ENCODE measurements at regions not wholly inside any gene's neighbourhood (a gene's known extent, or its start where the extent isn't known, plus 50 kb on each side); places are given as distances from the start of the nearest gene placed in this dataset.

DNA sequence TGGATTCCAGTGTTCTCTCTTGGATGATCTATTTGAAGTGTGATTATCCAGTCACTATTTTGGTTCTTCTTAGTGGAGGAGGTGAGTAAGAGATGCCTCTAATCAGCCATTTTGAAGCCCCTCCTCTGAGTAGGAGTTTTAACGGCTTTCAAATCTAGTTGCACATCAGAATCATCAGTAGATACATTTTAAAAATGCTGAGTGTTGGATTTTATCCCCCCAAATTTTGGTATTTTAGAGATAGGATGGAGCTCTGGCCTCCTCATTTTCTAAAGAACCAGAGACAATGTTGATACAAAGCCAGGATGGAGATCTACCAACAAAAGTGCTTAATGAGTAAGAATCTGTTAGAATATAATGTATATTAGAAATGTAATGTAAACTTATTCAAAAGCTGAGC lies 1061.0 kb upstream of the WWC1 start:
- H3K4me1 ChIP-seq: no peaks in the 10 kb centered on the region
- H3K27me3 ChIP-seq: no peaks in the 10 kb centered on the region
- H3K36me3 ChIP-seq: no peaks in the 10 kb centered on the region
- TF ChIP-seq, protein P1, sequence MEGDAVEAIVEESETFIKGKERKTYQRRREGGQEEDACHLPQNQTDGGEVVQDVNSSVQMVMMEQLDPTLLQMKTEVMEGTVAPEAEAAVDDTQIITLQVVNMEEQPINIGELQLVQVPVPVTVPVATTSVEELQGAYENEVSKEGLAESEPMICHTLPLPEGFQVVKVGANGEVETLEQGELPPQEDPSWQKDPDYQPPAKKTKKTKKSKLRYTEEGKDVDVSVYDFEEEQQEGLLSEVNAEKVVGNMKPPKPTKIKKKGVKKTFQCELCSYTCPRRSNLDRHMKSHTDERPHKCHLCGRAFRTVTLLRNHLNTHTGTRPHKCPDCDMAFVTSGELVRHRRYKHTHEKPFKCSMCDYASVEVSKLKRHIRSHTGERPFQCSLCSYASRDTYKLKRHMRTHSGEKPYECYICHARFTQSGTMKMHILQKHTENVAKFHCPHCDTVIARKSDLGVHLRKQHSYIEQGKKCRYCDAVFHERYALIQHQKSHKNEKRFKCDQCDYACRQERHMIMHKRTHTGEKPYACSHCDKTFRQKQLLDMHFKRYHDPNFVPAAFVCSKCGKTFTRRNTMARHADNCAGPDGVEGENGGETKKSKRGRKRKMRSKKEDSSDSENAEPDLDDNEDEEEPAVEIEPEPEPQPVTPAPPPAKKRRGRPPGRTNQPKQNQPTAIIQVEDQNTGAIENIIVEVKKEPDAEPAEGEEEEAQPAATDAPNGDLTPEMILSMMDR (IDR thresholded peaks at IDR 0.05; ENCODE audit: low read depth, low read length): no peak
- no peaks in the 10 kb centered on the region for H3K9me3 ChIP-seq
- H3K4me3 ChIP-seq (ENCODE audit: low read depth, low read length): no peak overlapping the region
- DNase-seq: no peak

DNA sequence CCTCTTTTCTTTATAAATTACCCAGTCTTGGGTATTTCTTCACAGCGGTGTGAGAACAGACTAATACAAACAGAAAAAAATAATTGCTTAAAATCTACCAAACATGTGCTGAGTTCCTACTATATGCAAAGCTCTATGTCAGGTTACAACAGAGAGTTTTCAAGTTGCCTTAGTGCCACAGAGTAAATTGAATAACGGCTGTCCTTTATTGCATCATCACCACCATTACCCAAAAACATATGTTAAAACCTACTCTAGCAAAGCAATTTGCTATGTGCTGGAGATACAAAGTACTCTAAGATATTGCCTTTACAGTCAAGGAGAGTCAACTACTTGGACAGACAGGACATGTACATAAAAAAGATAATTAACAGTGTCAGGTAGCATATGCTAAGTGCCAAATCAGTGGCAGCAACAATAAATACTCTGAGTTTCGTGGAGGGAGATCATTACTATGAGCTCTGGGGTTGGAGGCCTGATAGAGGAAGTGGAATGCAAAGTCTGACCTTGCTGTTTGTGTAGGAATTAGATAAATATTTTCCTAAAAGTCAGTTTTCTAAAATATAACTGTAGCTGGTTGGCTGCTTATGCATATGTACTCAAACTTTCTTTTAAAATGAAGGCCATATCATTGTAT lies 1058.7 kb upstream of the WWC1 start:
- Histone ChIP-seq H3K36me3 (no peaks in the 10 kb centered on the region), H3K27me3 (no peaks in the 10 kb centered on the region), H3K4me1 (no peaks in the 10 kb centered on the region), H3K4me3 (ENCODE audit: low read depth, low read length) (no peak overlapping the region), H3K9me3 (no peaks in the 10 kb centered on the region)
- TF ChIP-seq, protein P1 (IDR thresholded peaks at IDR 0.05; ENCODE audit: low read depth, low read length): no peak
- DNase-seq: no peak

DNA sequence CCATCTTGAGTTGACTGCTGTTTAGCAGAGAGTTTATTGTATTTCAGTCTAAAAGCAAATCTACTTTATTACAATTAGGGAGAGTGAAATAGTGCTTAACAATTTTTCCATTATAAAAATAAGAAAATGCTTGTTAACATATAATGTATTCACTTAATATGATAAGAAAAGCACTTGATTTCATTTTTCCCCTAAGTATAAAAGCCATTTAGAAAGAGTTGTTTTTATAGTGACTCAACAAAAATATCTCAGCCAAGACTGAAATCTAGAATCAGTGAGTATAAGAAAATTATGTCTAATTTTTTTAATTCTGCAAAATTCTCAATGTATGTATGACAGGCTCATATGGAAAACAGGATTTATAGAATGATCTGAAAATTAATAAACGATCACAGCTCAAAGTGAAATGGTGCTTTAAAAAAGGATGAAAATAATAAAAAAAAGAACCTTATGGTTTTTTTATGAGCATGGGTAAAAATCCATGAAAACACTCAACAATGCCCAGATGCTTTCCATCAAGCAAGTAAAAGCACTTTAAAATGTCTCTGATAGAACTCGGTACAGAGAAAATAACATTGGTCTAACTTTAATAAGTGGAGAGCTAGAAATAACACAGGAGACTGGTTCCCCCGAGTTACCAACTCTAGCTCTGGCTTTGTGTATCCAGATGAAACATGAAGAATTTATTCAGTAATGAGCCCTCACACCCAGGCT lies 1057.8 kb upstream of the WWC1 start:
- TF ChIP-seq, protein P1 (IDR thresholded peaks at IDR 0.05; ENCODE audit: low read depth, low read length): no peak
- Histone ChIP-seq H3K4me3 (ENCODE audit: low read depth, low read length) (no peak overlapping the region), H3K4me1 (no peaks in the 10 kb centered on the region), H3K36me3 (no peaks in the 10 kb centered on the region), H3K9me3 (no peaks in the 10 kb centered on the region), H3K27me3 (no peaks in the 10 kb centered on the region)
- no peak for DNase-seq

DNA sequence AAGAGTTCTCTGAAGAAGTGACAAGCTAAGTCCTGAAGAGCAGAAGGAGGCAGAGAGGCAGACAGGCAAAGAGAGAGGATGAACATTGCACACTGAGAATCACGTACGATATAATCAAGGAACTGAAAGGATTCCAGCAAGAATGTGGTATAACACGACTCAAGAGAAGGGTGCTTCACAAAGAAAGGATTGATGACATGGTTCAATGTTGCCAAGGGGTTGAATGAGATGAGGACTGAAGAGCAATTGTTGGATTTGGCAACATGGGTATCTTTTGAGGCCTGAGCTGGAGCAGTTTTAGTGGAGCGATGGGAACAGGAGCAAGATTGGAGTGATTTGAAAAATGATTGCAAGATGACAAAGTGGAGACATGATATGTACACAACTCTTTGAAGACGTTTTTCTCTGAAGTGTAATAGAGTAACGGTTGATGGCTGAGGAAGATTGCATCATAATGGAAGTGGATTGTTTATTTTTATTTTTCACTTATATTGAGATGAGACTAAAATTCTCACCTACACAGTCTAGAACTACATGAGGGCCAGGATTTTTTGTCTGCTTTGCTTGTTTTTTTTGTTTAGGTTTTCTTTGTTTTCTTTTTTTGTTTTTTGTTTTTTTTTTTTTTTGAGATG lies 1049.9 kb upstream of the WWC1 start:
- H3K36me3 ChIP-seq: no peaks in the 10 kb centered on the region
- no peaks in the 10 kb centered on the region for H3K9me3 ChIP-seq
- H3K4me1 ChIP-seq: no peaks in the 10 kb centered on the region
- TF ChIP-seq, protein P1 (IDR thresholded peaks at IDR 0.05; ENCODE audit: low read depth, low read length): no peak
- no peak overlapping the region for H3K4me3 ChIP-seq (ENCODE audit: low read depth, low read length)
- no peak for DNase-seq
- H3K27me3 ChIP-seq: no peaks in the 10 kb centered on the region

DNA sequence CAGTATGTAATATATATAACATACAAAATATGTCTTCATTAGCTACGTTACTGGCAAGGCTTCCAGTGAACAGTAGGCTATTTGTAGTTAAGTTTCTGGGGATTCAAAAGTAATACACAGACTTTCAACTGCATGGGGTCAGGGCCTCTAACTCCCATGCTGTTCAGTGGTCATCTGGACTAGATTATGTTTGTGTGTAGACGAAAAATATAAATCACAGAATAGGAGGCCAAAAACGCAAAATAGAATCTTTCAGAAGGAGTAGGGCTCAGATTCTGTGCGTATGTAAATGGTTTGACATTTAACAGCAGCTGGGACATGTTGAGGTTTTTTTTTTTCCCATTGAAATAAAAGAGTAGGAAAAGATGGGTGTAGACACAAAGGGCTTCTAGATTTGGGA lies 1048.7 kb upstream of the WWC1 start:
- no peaks in the 10 kb centered on the region for H3K4me1 ChIP-seq
- no peaks in the 10 kb centered on the region for H3K9me3 ChIP-seq
- no peak for DNase-seq
- H3K36me3 ChIP-seq: no peaks in the 10 kb centered on the region
- TF ChIP-seq, protein P1 (IDR thresholded peaks at IDR 0.05; ENCODE audit: low read depth, low read length): no peak
- H3K4me3 ChIP-seq (ENCODE audit: low read depth, low read length): no peak overlapping the region
- H3K27me3 ChIP-seq: no peaks in the 10 kb centered on the region

DNA sequence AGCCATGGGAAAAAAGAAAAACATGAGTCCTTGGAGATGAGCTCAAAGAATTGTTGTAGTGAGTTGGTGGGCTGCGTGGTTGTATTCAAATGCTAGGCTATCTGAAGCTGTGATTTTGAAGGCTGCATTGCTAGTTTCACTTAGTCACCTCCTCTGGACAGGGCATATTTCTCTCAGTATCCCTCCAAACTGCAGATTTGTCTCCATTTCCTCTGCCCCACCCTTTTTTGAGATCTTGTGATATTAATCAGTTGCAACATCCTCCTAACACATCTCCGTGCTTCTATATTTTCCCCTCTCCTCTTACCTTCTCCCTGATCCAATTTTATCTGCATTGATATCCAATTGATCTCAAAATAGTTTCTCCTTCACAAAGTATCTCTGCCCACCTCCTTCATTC lies 1048.0 kb upstream of the WWC1 start:
- H3K9me3 ChIP-seq: no peaks in the 10 kb centered on the region
- TF ChIP-seq, protein P1 (IDR thresholded peaks at IDR 0.05; ENCODE audit: low read depth, low read length): no peak
- no peak overlapping the region for H3K4me3 ChIP-seq (ENCODE audit: low read depth, low read length)
- DNase-seq: no peak
- no peaks in the 10 kb centered on the region for H3K4me1 ChIP-seq
- no peaks in the 10 kb centered on the region for H3K36me3 ChIP-seq
- H3K27me3 ChIP-seq: no peaks in the 10 kb centered on the region

Measured in BE2C (cell line).